ENCODE measurements at regions not wholly inside any gene's neighbourhood (a gene's known extent, or its start where the extent isn't known, plus 50 kb on each side); places are given as distances from the start of the nearest gene placed in this dataset.

DNA sequence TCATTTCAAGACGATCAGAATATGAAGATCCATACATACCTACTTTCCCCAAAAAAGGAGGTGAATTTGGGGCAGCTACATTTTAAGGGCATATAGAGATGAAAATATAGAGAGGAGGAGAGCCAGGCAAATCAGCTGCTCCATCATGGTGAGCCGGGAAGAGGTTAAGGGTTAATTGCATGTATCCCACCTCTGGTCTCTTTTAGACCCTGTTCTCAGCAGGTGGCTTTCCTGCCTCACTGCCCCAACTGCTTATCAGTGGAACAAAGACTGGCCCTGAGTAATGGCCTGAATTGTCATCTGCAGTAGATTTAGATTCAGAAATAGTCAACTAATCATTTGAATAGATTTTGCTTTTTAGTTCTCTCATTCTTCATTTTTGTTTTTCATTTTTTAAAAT is 206.6 kb downstream of the SPRY2 start:
- intact Hi-C loops (cut with DNase I): loop anchor here in 1 of 2 donors (5.0 kb wide), 1 partner anchor 208 kb away; the partner anchor contains the start of gene SPRY2
- ATAC-seq: no peak
- Histone ChIP-seq H3K27ac (no peak overlapping the region), H3K4me3 (no peak overlapping the region), H3K36me3 (no peaks in the 10 kb centered on the region), H3K4me1 (peaks cover 0 to 28% (median 12%) of the 10 kb centered on the region in 4 donors), H3K9me3 (no peaks in the 10 kb centered on the region), H3K27me3 (no peaks in the 10 kb centered on the region)
- WGBS (ENCODE audit: insufficient coverage, low coverage, low lambda C conversion rate, missing lambda C conversion rate): 77% methylated on average over 2 of the region's 2 CpGs
- no peak for DNase-seq
- TF ChIP-seq, protein P1, sequence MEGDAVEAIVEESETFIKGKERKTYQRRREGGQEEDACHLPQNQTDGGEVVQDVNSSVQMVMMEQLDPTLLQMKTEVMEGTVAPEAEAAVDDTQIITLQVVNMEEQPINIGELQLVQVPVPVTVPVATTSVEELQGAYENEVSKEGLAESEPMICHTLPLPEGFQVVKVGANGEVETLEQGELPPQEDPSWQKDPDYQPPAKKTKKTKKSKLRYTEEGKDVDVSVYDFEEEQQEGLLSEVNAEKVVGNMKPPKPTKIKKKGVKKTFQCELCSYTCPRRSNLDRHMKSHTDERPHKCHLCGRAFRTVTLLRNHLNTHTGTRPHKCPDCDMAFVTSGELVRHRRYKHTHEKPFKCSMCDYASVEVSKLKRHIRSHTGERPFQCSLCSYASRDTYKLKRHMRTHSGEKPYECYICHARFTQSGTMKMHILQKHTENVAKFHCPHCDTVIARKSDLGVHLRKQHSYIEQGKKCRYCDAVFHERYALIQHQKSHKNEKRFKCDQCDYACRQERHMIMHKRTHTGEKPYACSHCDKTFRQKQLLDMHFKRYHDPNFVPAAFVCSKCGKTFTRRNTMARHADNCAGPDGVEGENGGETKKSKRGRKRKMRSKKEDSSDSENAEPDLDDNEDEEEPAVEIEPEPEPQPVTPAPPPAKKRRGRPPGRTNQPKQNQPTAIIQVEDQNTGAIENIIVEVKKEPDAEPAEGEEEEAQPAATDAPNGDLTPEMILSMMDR (IDR thresholded peaks at IDR 0.05): no peak
- no peak for TF ChIP-seq POLR2A (IDR thresholded peaks at IDR 0.05)

DNA sequence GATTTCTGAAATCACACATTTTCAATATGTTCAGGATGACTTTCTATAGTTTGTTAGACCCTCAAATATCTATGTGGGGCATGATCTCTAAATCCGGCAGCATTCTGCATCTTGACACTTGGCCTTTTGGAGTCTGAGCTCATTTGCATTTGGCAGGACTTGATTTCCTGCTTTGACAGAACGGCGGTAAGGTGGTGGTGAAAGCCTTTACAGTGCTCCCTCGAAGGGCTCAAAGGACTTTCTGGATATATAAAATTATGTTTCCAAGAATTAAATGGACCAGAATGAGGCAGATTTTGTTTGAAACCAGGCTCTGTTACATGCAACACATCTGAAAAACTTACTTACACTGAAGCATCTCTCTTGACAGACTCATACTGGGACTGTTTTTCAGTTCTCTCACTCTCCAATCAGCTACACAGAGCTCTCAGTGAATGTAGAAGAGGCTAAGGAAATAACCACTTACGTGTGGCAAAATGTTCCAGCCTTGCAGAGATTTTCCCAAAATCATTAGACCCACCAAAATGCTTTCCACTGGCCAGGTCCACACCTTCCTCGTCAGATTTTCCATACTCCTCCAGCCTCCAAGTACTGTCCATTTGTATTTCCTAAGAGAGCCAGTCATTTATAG is 207.2 kb downstream of the SPRY2 start:
- Histone ChIP-seq H3K9me3 (no peaks in the 10 kb centered on the region), H3K27me3 (no peaks in the 10 kb centered on the region), H3K4me3 (peak overlapping the region in 2 of 3 donors; percentile 42 to 49), H3K36me3 (no peaks in the 10 kb centered on the region), H3K4me1 (peaks cover 0 to 28% (median 12%) of the 10 kb centered on the region in 4 donors), H3K27ac (peak overlapping the region; percentile 19 to 83 (median 77))
- TF ChIP-seq POLR2A (IDR thresholded peaks at IDR 0.05): no peak
- TF ChIP-seq, protein P1 (IDR thresholded peaks at IDR 0.05): no peak
- whole genome bisulfite sequencing (ENCODE audit: insufficient coverage, low coverage, low lambda C conversion rate, missing lambda C conversion rate): 33% methylated on average over 6 of the region's 6 CpGs
- no peak for DNase-seq
- peak in 2 of 4 donors; percentile 3 to 33 for ATAC-seq
- intact Hi-C loops (cut with DNase I): loop anchor here in 1 of 2 donors (5.0 kb wide), 1 partner anchor 209 kb away; the partner anchor contains the start of gene SPRY2

DNA sequence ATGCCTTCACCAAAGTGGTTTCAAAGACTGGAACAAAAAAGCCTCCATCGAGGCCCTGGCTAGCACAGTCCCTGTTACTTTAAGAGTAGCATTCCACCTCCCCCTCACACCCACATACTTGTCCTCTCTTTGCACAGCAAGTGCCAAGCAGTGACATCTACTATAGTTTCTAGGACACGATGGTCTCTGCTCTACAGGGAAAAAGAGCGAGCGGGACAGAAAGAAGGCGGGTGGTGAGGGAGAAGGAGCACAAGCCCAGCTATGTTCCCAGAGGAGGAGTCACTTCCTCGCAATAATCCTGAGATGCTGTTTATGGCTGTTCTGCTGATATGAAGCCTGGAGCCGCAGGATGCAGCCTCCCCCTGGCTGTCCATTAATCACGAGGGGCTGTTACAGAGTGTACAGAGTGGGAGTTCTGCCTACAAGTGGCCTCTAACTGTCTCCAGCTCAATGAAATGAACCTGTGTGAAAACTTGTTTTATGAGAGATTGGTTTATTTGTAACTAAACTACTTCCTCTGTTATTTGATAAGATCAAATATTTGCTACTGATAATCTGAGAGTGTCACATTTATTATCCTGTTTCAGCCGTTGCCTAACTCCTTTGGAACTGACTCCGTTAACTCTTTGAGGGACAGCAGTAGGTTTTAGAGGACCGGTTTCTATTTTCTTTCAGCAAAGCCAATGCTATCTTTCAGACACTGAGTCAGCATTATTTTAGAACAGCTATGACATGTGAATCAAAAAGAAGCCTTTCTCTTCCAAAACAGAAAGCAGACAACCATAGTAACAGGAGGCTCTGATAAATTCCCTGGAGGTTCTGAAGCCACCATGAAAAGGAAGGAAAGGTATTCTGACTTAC is 208.0 kb downstream of the SPRY2 start:
- 9% methylated on average over 9 of the region's 11 CpGs for WGBS (ENCODE audit: insufficient coverage, low coverage, low lambda C conversion rate, missing lambda C conversion rate)
- DNase-seq: peak; percentile 25 to 75 (median 62)
- Histone ChIP-seq H3K4me3 (peak overlapping the region; percentile 20 to 49 (median 42)), H3K36me3 (no peaks in the 10 kb centered on the region), H3K27me3 (no peaks in the 10 kb centered on the region), H3K27ac (peak overlapping the region; percentile 63 to 83 (median 77)), H3K4me1 (peaks cover 0 to 28% (median 12%) of the 10 kb centered on the region in 4 donors), H3K9me3 (no peaks in the 10 kb centered on the region)
- peak; percentile 82 to 91 (median 88) for ATAC-seq
- intact Hi-C loops (cut with DNase I): loop anchor here in 1 of 2 donors (5.0 kb wide), 1 partner anchor 209 kb away; the partner anchor contains the start of gene SPRY2
- TF ChIP-seq, protein P1 (IDR thresholded peaks at IDR 0.05): no peak
- peak; percentile 81 for TF ChIP-seq POLR2A (IDR thresholded peaks at IDR 0.05)

GRCh38 chr13:80131204-80131603 is 209.7 kb downstream of the SPRY2 start:
- peaks cover 0 to 28% (median 12%) of the 10 kb centered on the region in 4 donors for H3K4me1 ChIP-seq
- H3K27ac ChIP-seq: peak overlapping the region; percentile 61 to 64 (median 61)
- peak; percentile 86 to 89 (median 86) for DNase-seq
- intact Hi-C loops (cut with DNase I): loop anchor here in 1 of 2 donors (5.0 kb wide), 1 partner anchor 211 kb away; the partner anchor contains the start of gene SPRY2
- TF ChIP-seq POLR2A (IDR thresholded peaks at IDR 0.05): peak; percentile 16
- TF ChIP-seq, protein P1 (IDR thresholded peaks at IDR 0.05): no peak
- no peaks in the 10 kb centered on the region for H3K27me3 ChIP-seq
- no peaks in the 10 kb centered on the region for H3K9me3 ChIP-seq
- ATAC-seq: peak; percentile 71 to 81 (median 75)
- peak overlapping the region; percentile 23 to 44 (median 40) for H3K4me3 ChIP-seq
- H3K36me3 ChIP-seq: no peaks in the 10 kb centered on the region
- WGBS (ENCODE audit: insufficient coverage, low coverage, low lambda C conversion rate, missing lambda C conversion rate): 1% methylated on average over 4 of the region's 4 CpGs
